Memory B cell (primary cell): ENCODE measurements at regions not wholly inside any gene's neighbourhood (a gene's known extent, or its start where the extent isn't known, plus 50 kb on each side); places are given as distances from the start of the nearest gene placed in this dataset.
A peak's percentile ranks its signal among the peaks of the same experiment; 100 is the strongest.

Experiments used
- ATAC-seq: fragments of 150-1000 bp; cut with Tn5 transposase; 2 replicates; pipeline ENCODE4 v1.10.0; 2021; ENCODE audit warnings: low read depth, mild to moderate bottlenecking, moderate library complexity
- DNase-seq, 2 donors: peaks; one replicate each; pipeline ENCODE4 v3.0.0; 2022; ENCODE audit warnings: low spot score in 2 of 2
- H3K27ac Mint-ChIP-seq: one replicate; pipeline ENCODE4 v1.8.0; 2022; ENCODE audit warnings: mild to moderate bottlenecking, moderate library complexity, mixed read lengths
- H3K27me3 Mint-ChIP-seq: one replicate; pipeline ENCODE4 v1.8.0; 2022; ENCODE audit warnings: mixed read lengths
- H3K36me3 Mint-ChIP-seq: one replicate; pipeline ENCODE4 v1.8.0; 2022; ENCODE audit warnings: mild to moderate bottlenecking, mixed read lengths
- H3K4me1 Mint-ChIP-seq: one replicate; pipeline ENCODE4 v1.8.0; 2022; ENCODE audit warnings: mixed read lengths
- H3K4me3 Mint-ChIP-seq: one replicate; pipeline ENCODE4 v1.8.0; 2022; ENCODE audit warnings: mild to moderate bottlenecking, moderate library complexity, mixed read lengths
- H3K9me3 Mint-ChIP-seq: one replicate; pipeline ENCODE4 v1.8.0; 2022; ENCODE audit warnings: mixed read lengths

DNA sequence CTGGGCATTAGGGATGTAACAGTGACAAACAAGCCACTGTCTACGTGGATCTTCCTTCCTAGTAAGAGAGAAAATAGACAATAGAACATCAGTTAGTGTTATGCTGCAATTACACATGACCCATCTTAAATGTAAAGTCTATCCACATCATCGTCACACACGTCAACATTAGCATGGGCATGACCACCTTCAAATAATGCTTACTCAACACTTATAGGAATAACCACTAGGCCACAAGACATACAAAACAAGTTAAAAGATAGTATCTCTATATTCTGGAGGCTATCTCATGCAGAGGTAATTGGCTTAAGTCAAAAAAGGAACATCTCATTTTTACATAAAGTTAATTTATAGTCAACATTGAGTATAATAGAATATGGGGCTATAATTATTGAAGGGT, 156.5 kb downstream of the MOXD1 start:
- DNase-seq (no peak), ATAC-seq (no peak)
- peaks cover 4% of the 10 kb centered on the region for H3K27me3 Mint-ChIP-seq
- H3K4me3 Mint-ChIP-seq: no peak overlapping the region
- no peak overlapping the region for H3K27ac Mint-ChIP-seq
- no peaks in the 10 kb centered on the region for H3K36me3 Mint-ChIP-seq
- H3K9me3 Mint-ChIP-seq: no peaks in the 10 kb centered on the region
- peaks cover 6% of the 10 kb centered on the region for H3K4me1 Mint-ChIP-seq

GRCh38 chr6:132236744-132237143, 164.5 kb downstream of the MOXD1 start:
- Mint-ChIP-seq H3K9me3 (no peaks in the 10 kb centered on the region), H3K4me1 (peaks cover 6% of the 10 kb centered on the region), H3K4me3 (no peak overlapping the region), H3K27me3 (peaks cover 4% of the 10 kb centered on the region), H3K36me3 (no peaks in the 10 kb centered on the region), H3K27ac (no peak overlapping the region)
- DNase-seq: no peak
- no peak for ATAC-seq

DNA sequence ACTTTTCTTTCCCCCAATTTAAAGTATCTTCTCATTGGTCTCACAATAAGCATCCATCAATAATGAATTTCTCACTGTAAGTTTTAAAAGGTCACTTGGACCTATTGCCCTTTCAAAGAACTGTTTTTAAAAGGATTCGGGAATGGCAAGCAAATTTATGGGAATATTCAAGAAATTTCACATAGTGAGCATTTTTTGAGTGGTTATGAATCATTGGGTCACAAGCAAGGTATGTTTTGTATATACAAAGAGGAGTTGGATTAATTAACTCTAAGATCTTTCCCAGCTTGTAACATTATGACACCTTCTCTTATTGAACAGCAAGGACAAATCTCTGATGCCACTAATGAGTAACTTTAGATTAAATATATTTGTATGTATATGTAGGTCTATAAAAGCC, 165.0 kb downstream of the MOXD1 start:
- H3K4me3 Mint-ChIP-seq: no peak overlapping the region
- ATAC-seq (no peak), DNase-seq (no peak)
- peaks cover 4% of the 10 kb centered on the region for H3K27me3 Mint-ChIP-seq
- H3K4me1 Mint-ChIP-seq: peaks cover 5% of the 10 kb centered on the region
- H3K9me3 Mint-ChIP-seq: no peaks in the 10 kb centered on the region
- H3K36me3 Mint-ChIP-seq: no peaks in the 10 kb centered on the region
- no peak overlapping the region for H3K27ac Mint-ChIP-seq

GRCh38 chr6:132235596-132236280, 165.5 kb downstream of the MOXD1 start:
- H3K9me3 Mint-ChIP-seq: no peaks in the 10 kb centered on the region
- no peak overlapping the region for H3K4me3 Mint-ChIP-seq
- no peak overlapping the region for H3K27ac Mint-ChIP-seq
- no peaks in the 10 kb centered on the region for H3K36me3 Mint-ChIP-seq
- ATAC-seq: no peak
- no peak for DNase-seq
- H3K27me3 Mint-ChIP-seq: peaks cover 4% of the 10 kb centered on the region
- no peaks in the 10 kb centered on the region for H3K4me1 Mint-ChIP-seq

DNA sequence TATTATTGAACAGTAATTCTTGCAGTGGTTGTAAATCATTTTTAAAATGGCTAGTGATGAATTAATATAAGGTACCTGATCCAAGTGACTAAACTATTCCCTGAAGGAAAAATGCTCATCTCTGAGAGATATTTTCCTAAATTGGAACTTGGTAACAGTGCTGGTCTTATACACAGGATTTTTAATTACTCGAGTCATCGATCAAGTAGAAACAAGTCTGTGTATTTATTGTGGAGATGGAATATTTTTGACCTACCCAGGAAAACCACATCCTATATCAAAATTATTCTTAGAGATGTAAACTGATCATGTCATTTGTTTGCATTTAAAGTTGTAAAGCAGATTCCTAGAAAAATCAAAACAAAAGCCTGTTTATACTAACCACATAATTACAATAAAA, 166.9 kb downstream of the MOXD1 start:
- peaks cover 4% of the 10 kb centered on the region for H3K27me3 Mint-ChIP-seq
- H3K36me3 Mint-ChIP-seq: no peaks in the 10 kb centered on the region
- H3K4me1 Mint-ChIP-seq: no peaks in the 10 kb centered on the region
- H3K27ac Mint-ChIP-seq: no peak overlapping the region
- H3K9me3 Mint-ChIP-seq: no peaks in the 10 kb centered on the region
- no peak for DNase-seq
- no peak for ATAC-seq
- no peak overlapping the region for H3K4me3 Mint-ChIP-seq

DNA sequence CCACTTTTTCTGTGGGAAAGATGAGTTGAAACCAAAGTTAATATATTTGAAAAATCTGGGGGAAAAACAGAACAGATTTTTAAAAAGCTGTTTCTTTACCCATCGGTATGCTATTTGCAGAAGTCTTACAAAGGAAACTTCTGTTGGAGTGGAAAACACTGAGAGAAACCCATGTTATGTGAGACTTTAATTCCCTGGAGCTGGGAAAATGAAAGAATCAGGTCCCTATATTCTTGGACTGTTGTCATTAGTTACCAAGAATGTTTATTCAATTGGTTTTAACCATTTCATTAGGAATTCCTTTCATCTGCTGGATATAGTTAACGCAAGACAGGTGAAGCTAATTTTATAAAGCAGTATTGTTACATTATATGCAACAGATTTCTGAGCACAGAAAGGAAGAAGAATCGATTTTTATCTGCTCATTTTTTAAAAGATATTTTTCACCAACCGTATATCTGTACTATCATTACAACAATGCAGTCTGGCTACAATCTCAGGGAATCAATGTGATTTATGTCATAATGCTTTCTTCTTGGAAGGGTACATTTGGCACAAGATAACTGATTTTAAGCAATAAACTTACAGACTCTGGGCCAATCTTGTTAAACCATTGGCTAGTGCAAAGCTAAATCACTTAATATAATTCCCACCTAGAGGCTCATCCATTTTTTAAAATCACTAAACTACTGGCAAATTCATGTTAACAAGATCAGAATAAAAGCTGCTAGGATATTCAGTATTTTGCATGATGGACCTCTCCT, 170.0 kb downstream of the MOXD1 start:
- H3K27me3 Mint-ChIP-seq: peaks cover 4% of the 10 kb centered on the region
- no peak overlapping the region for H3K27ac Mint-ChIP-seq
- H3K36me3 Mint-ChIP-seq: no peaks in the 10 kb centered on the region
- H3K4me3 Mint-ChIP-seq: no peak overlapping the region
- no peak for ATAC-seq
- H3K9me3 Mint-ChIP-seq: peaks cover 3% of the 10 kb centered on the region
- no peaks in the 10 kb centered on the region for H3K4me1 Mint-ChIP-seq
- no peak for DNase-seq

- Mint-ChIP-seq H3K4me1 (no peaks in the 10 kb centered on the region), H3K27me3 (no peaks in the 10 kb centered on the region), H3K4me3 (no peak overlapping the region), H3K36me3 (peaks cover 6% of the 10 kb centered on the region), H3K27ac (no peak overlapping the region), H3K9me3 (peaks cover 11% of the 10 kb centered on the region)
- DNase-seq: no peak
- no peak for ATAC-seq
Measured at GRCh38 chr6:132228894-132229293, 172.4 kb downstream of the MOXD1 start.

DNA sequence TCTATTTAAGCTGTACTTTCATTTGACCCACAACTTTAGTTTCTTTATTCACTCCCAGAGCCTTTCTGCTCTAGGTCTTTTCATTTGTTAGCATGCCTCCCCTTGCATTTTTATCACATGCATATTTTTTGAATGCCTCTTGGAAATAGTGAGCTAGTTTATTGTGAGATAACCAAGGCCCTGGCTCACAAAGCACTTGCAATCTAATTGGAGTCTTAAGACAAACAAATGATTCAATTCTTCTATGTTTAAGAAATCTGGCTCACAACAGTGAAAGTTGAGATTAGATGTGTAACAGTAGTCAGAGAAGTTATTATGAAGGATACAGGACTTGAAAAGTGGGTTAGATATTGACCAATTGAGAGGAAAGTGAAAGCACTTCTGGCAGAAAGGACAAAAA, 173.4 kb downstream of the MOXD1 start:
- Mint-ChIP-seq H3K4me1 (no peaks in the 10 kb centered on the region), H3K4me3 (no peak overlapping the region), H3K9me3 (peaks cover 12% of the 10 kb centered on the region), H3K27me3 (no peaks in the 10 kb centered on the region), H3K27ac (no peak overlapping the region), H3K36me3 (peaks cover 6% of the 10 kb centered on the region)
- ATAC-seq (no peak), DNase-seq (no peak)

- Mint-ChIP-seq H3K4me3 (no peak overlapping the region), H3K27ac (no peak overlapping the region), H3K9me3 (peaks cover 12% of the 10 kb centered on the region), H3K4me1 (no peaks in the 10 kb centered on the region), H3K27me3 (no peaks in the 10 kb centered on the region), H3K36me3 (peaks cover 6% of the 10 kb centered on the region)
- DNase-seq (no peak), ATAC-seq (no peak)
Measured at GRCh38 chr6:132224943-132225342, 176.3 kb downstream of the MOXD1 start.

GRCh38 chr6:132220800-132221199, 180.5 kb downstream of the MOXD1 start:
- ATAC-seq (no peak), DNase-seq (no peak)
- Mint-ChIP-seq H3K36me3 (peaks cover 6% of the 10 kb centered on the region), H3K4me1 (no peaks in the 10 kb centered on the region), H3K27ac (no peak overlapping the region), H3K27me3 (no peaks in the 10 kb centered on the region), H3K9me3 (peaks cover 9% of the 10 kb centered on the region), H3K4me3 (no peak overlapping the region)

DNA sequence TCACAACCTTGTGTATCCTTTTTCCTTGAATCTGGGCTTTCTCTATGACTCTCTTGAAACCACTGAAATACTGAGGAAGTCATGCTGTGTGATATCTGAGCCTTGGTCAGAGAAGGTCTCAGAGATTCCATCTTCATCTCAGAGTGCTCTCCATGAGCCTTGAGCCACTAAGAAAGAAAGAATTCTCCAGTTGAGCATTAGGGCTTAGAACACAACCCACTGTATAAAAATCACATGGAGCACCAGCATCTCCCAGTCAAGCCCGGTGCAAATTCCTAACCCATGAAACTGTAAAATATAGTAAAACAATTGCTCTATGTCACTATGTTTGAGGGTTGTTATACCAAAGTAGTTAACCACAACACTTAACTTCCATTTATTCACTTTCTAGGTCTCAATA, 181.4 kb downstream of the MOXD1 start:
- ATAC-seq: no peak
- no peak overlapping the region for H3K4me3 Mint-ChIP-seq
- no peaks in the 10 kb centered on the region for H3K4me1 Mint-ChIP-seq
- H3K9me3 Mint-ChIP-seq: peaks cover 7% of the 10 kb centered on the region
- H3K36me3 Mint-ChIP-seq: peaks cover 4% of the 10 kb centered on the region
- peaks cover 1% of the 10 kb centered on the region for H3K27me3 Mint-ChIP-seq
- no peak overlapping the region for H3K27ac Mint-ChIP-seq
- DNase-seq: no peak

DNA sequence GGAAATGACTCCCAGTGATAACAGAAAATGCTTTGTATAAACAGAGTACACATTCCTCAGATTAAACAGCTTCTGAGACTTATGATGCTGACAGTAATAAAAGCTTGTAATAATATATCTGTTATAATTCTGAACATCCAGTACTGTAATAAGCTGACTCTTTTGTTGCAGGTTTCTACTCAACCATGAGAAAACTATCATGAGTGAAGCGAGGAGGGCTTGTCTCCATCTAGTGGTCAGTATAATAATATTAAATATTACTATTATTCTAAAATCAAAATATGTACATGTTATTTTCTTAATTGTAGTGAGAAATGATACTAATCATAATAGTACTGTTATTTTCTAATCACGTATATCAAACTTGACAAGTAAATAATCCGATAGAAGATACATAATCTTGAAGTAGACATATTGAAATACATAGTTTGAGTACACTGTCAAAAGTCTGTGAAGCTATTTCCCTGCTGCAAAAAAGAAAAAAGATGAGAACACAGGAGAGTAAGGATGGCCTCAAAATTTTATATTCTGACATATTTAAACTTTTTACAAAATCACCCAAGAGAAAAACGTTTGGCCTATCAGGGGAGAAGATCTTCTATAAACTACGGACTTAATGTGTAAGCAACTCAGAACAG, 183.1 kb downstream of the MOXD1 start:
- no peaks in the 10 kb centered on the region for H3K4me1 Mint-ChIP-seq
- ATAC-seq (peak; percentile 24), DNase-seq (no peak)
- peaks cover 2% of the 10 kb centered on the region for H3K27me3 Mint-ChIP-seq
- no peaks in the 10 kb centered on the region for H3K36me3 Mint-ChIP-seq
- no peak overlapping the region for H3K27ac Mint-ChIP-seq
- H3K9me3 Mint-ChIP-seq: no peaks in the 10 kb centered on the region
- no peak overlapping the region for H3K4me3 Mint-ChIP-seq

DNA sequence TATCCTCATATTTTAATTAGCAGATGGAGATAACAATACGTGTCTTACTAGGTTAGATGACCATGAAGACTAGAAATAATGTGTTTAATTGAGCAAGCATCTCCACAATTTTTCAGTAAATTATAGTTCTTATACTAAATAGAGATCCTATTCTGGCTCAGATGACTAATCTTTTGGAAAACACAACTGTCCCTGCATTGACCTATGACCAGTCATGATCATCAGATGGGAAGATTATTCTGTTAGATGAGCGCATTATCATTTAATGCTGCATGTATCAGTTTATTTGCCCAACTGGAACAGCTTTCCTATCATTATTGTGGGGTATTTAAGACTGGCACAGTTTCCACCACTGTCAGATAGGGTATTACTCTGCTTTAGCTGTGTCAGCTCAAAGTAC, 185.5 kb downstream of the MOXD1 start:
- Mint-ChIP-seq H3K4me1 (no peaks in the 10 kb centered on the region), H3K4me3 (no peak overlapping the region), H3K27me3 (peaks cover 2% of the 10 kb centered on the region), H3K36me3 (no peaks in the 10 kb centered on the region), H3K9me3 (no peaks in the 10 kb centered on the region), H3K27ac (no peak overlapping the region)
- ATAC-seq (no peak), DNase-seq (no peak)

GRCh38 chr6:132214716-132215115, 186.6 kb downstream of the MOXD1 start:
- Mint-ChIP-seq H3K9me3 (no peaks in the 10 kb centered on the region), H3K4me3 (no peak overlapping the region), H3K27ac (no peak overlapping the region), H3K4me1 (no peaks in the 10 kb centered on the region), H3K27me3 (peaks cover 6% of the 10 kb centered on the region), H3K36me3 (no peaks in the 10 kb centered on the region)
- ATAC-seq (no peak), DNase-seq (no peak)
